HCT116 (cell line): ENCODE measurements at regions not wholly inside any gene's neighbourhood (a gene's known extent, or its start where the extent isn't known, plus 50 kb on each side); places are given as distances from the start of the nearest gene placed in this dataset.

Source experiments
- CTCF ChIP-seq, 3 experiments: fragments of 200-600 bp in 1 of 3; sonication (generic) in 1 of 3; IDR thresholded peaks in 2 of 3; conservative IDR thresholded peaks in 1 of 3; 2 replicates each; pipeline ENCODE4 v1.5.1; 2012 to 2017; ENCODE audit warnings: low read depth in 2 of 3, low read length in 2 of 3, antibody characterized with exemption in 1 of 3, borderline replicate concordance in 1 of 3, control low read depth in 1 of 3, mild to moderate bottlenecking in 1 of 3, mixed read lengths in 1 of 3, mixed run types in 1 of 3, moderate library complexity in 1 of 3; ENCODE audit not compliant: insufficient read depth in 1 of 3
- EZH2 ChIP-seq: fragments of 200-600 bp; sonication (generic); IDR thresholded peaks from 2 replicates; pipeline ENCODE4 v1.6.1; 2017; ENCODE audit warnings: antibody characterized with exemption, mixed run types
- EZH2phosphoT487 ChIP-seq: fragments of 200-600 bp; IDR thresholded peaks from 2 replicates; pipeline ENCODE4 v1.6.1; 2018; ENCODE audit warnings: antibody characterized with exemption, borderline replicate concordance
- JUND ChIP-seq: IDR thresholded peaks from 2 replicates; pipeline ENCODE4 v1.6.1; 2012
- POLR2A ChIP-seq: IDR thresholded peaks from 2 replicates; pipeline ENCODE4 v1.7.0; 2011; ENCODE audit warnings: borderline replicate concordance; ENCODE audit not compliant: insufficient read depth, insufficient read length; ENCODE audit errors: extremely low read depth
- POLR2AphosphoS5 ChIP-seq: IDR thresholded peaks from 2 replicates; pipeline ENCODE4 v1.6.1; 2011; ENCODE audit warnings: mild to moderate bottlenecking, low read depth, low read length, moderate library complexity
- ZNF274 ChIP-seq: fragments of 200-500 bp; sonication (Bioruptor generic); IDR thresholded peaks from 2 replicates; pipeline ENCODE4 v1.6.1; 2014; ENCODE audit warnings: mild to moderate bottlenecking, low read depth, low read length, inconsistent platforms
- TF ChIP-seq, protein P1 (sequence below): IDR thresholded peaks from 2 replicates; pipeline ENCODE4 v1.6.1; 2012

DNA sequence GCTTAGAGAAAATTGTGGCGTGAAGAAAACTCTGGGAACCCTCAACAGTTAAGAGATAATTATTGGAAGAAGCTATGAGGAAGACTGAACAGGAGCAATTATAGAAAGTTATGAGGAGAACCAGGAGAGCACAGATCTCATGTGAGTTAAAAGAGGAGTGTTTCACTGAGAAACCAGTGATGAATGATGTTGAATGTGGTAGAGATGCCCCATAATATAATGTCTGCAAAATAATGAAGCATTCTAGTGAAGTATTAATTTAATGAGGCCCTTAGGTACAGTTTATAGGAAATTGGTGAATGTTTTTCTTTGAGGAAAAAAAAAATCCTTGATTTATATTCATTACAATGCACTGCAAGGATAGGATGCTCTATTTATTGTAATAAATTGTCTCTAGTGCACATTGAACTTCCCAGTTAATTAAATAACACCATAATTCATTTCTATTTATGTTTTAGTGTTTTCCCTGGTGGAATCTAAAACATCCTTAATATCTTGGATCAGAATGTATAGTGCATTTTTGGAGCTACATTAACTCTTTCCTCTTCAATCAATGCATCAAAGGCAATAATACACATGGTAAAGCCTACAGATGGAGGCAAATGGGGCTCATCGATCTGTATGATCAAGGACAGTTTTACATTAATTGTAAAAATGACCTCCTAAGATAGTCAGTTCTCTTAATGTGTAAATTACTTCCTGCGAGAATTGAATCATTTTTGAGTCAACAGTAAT lies 91.4 kb upstream of the EYS start:
- no peak for TF ChIP-seq POLR2AphosphoS5
- TF ChIP-seq POLR2A, result no peak
- no peak for TF ChIP-seq CTCF (IDR thresholded peaks at IDR 0.05 in 2 of 3, conservative IDR thresholded peaks at IDR 0.05 in 1 of 3; ENCODE audit: borderline replicate concordance in 1 of 3, insufficient read depth in 1 of 3, low read depth in 2 of 3, low read length in 2 of 3)
- TF ChIP-seq ZNF274, result no peak
- no peak for TF ChIP-seq EZH2
- TF ChIP-seq, protein P1, sequence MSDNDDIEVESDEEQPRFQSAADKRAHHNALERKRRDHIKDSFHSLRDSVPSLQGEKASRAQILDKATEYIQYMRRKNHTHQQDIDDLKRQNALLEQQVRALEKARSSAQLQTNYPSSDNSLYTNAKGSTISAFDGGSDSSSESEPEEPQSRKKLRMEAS, result no peak
- no peak for TF ChIP-seq EZH2phosphoT487
- TF ChIP-seq JUND, result no peak
